Fibroblast of the aortic adventitia (primary cell): ENCODE measurements at regions not wholly inside any gene's neighbourhood (a gene's known extent, or its start where the extent isn't known, plus 50 kb on each side); places are given as distances from the start of the nearest gene placed in this dataset.

Source experiments
- DNase-seq: peaks from one replicate; pipeline ENCODE4 v3.0.0-alpha.2; 2010; ENCODE audit warnings: low read depth
- H3K4me3 ChIP-seq: 2 replicates; pipeline ENCODE4 v1.5.1; 2011; ENCODE audit warnings: low read depth, mild to moderate bottlenecking, control low read depth, low read length, moderate library complexity
- CTCF ChIP-seq: IDR thresholded peaks from 2 replicates; pipeline ENCODE4 v1.5.1; 2011; ENCODE audit warnings: mild to moderate bottlenecking, low read length, control low read depth, inconsistent platforms; ENCODE audit not compliant: insufficient read depth

- H3K4me3 ChIP-seq: no peak overlapping the region
- DNase-seq: no peak
- TF ChIP-seq CTCF: no peak
Observed at GRCh38 chr12:63090716-63091115, 60.3 kb downstream of the AVPR1A start.

GRCh38 chr12:63086149-63086915, 64.7 kb downstream of the AVPR1A start:
- no peak overlapping the region for H3K4me3 ChIP-seq
- DNase-seq: peak; percentile 5
- TF ChIP-seq CTCF: no peak

GRCh38 chr12:63085120-63085519, 65.9 kb downstream of the AVPR1A start:
- no peak overlapping the region for H3K4me3 ChIP-seq
- TF ChIP-seq CTCF: no peak
- DNase-seq: no peak

GRCh38 chr12:63084501-63084900, 66.5 kb downstream of the AVPR1A start:
- no peak for DNase-seq
- TF ChIP-seq CTCF: no peak
- no peak overlapping the region for H3K4me3 ChIP-seq

GRCh38 chr12:63083046-63083445, 68.0 kb downstream of the AVPR1A start:
- TF ChIP-seq CTCF: no peak
- no peak for DNase-seq
- H3K4me3 ChIP-seq: no peak overlapping the region

GRCh38 chr12:63079791-63080502, 71.1 kb downstream of the AVPR1A start:
- no peak for TF ChIP-seq CTCF
- H3K4me3 ChIP-seq: no peak overlapping the region
- no peak for DNase-seq

GRCh38 chr12:63078906-63079305, 72.1 kb downstream of the AVPR1A start:
- no peak for DNase-seq
- no peak for TF ChIP-seq CTCF
- no peak overlapping the region for H3K4me3 ChIP-seq
